OCI-LY3 (cell line): ENCODE measurements at regions not wholly inside any gene's neighbourhood (a gene's known extent, or its start where the extent isn't known, plus 50 kb on each side); places are given as distances from the start of the nearest gene placed in this dataset.

Source experiments
- H2AFZ ChIP-seq: fragments of 200-600, 300-600 bp; shearing (Covaris generic); 2 replicates; pipeline ENCODE4 v1.6.0; 2014; ENCODE audit warnings: antibody characterized with exemption, low read depth, low read length
- H3K27ac ChIP-seq: fragments of 200-600, 300-600 bp; sonication (generic); 2 replicates; pipeline ENCODE4 v1.5.1; 2014; ENCODE audit warnings: mild to moderate bottlenecking, low read length, moderate library complexity, mixed read lengths
- H3K27me3 ChIP-seq: fragments of 200-600, 300-600 bp; sonication (generic); 2 replicates; pipeline ENCODE4 v1.6.1; 2014; ENCODE audit warnings: low read depth, low read length, mixed read lengths
- H3K36me3 ChIP-seq: fragments of 200-600, 300-600 bp; sonication (generic); replicated peaks from 2 replicates; pipeline ENCODE3; 2014; ENCODE audit warnings: low read depth, low read length, mixed read lengths
- H3K4me1 ChIP-seq: fragments of 300-600, 200-600 bp; sonication (generic); 2 replicates; pipeline ENCODE4 v1.6.1; 2014; ENCODE audit warnings: low read length, mixed read lengths
- H3K4me2 ChIP-seq: fragments of 200-600, 300-600 bp; sonication (generic); 2 replicates; pipeline ENCODE4 v1.6.1; 2014; ENCODE audit warnings: low read length, mixed read lengths
- H3K4me3 ChIP-seq: fragments of 300-600, 200-600 bp; sonication (generic); 2 replicates; pipeline ENCODE4 v1.5.1; 2014; ENCODE audit warnings: antibody characterized with exemption, mild to moderate bottlenecking, low read length, moderate library complexity
- H3K79me2 ChIP-seq: fragments of 300-600, 200-600 bp; shearing (Covaris generic); 2 replicates; pipeline ENCODE4 v1.6.1; 2014; ENCODE audit warnings: mild to moderate bottlenecking, low read length, mixed read lengths
- H3K9ac ChIP-seq: fragments of 300-600, 200-600 bp; shearing (Covaris generic); 2 replicates; pipeline ENCODE4 v1.6.0; 2014; ENCODE audit warnings: mild to moderate bottlenecking, low read length, moderate library complexity
- H3K9me3 ChIP-seq: fragments of 200-600, 300-600 bp; shearing (Covaris generic); 2 replicates; pipeline ENCODE4 v1.6.1; 2014; ENCODE audit warnings: low read length, mixed read lengths; ENCODE audit not compliant: insufficient read depth
- H4K20me1 ChIP-seq: fragments of 200-600, 300-600 bp; sonication (generic); 2 replicates; pipeline ENCODE4 v1.6.1; 2016; ENCODE audit warnings: low read length, mixed read lengths; ENCODE audit not compliant: insufficient read depth
- EZH2phosphoT487 ChIP-seq: fragments of 200-600 bp; shearing (Covaris generic); IDR thresholded peaks from 2 replicates; pipeline ENCODE4 v1.6.1; 2018; ENCODE audit warnings: antibody characterized with exemption, mixed run types, low read depth
- TF ChIP-seq, protein P1 (sequence below): fragments of 200-600, 300-600 bp; sonication (generic); IDR thresholded peaks from 2 replicates; pipeline ENCODE4 v1.5.1; 2014; ENCODE audit warnings: antibody characterized with exemption, low read length, low read depth

DNA sequence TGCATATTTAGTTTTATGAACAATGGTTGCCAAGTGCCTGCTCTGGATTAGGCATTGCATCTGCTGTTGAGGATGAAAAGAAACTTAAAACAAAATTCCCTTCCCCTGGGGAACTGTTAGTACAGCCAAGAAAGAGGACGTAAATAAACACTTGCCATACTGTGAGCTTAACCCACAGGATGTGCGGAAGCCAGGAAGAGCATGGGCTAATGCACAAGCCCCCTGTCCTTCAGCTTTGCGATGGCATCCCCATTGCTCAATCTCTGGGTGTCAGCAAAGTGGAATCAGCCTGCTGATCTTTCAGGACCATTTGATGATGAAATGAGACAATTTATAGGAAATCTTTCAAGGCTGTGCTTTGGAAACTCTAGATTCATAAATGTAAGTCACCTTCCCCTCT is 399.9 kb upstream of the IGFBP3 start:
- Histone ChIP-seq H2AFZ (no peak overlapping the region), H3K79me2 (no peaks in the 10 kb centered on the region), H3K4me2 (no peak overlapping the region), H3K9ac (no peak overlapping the region), H3K9me3 (no peaks in the 10 kb centered on the region), H3K36me3 (no peaks in the 10 kb centered on the region), H3K27ac (no peak overlapping the region), H3K27me3 (no peaks in the 10 kb centered on the region), H3K4me3 (no peak overlapping the region), H4K20me1 (no peaks in the 10 kb centered on the region), H3K4me1 (peaks cover 5% of the 10 kb centered on the region)
- TF ChIP-seq EZH2phosphoT487: no peak
- TF ChIP-seq, protein P1, sequence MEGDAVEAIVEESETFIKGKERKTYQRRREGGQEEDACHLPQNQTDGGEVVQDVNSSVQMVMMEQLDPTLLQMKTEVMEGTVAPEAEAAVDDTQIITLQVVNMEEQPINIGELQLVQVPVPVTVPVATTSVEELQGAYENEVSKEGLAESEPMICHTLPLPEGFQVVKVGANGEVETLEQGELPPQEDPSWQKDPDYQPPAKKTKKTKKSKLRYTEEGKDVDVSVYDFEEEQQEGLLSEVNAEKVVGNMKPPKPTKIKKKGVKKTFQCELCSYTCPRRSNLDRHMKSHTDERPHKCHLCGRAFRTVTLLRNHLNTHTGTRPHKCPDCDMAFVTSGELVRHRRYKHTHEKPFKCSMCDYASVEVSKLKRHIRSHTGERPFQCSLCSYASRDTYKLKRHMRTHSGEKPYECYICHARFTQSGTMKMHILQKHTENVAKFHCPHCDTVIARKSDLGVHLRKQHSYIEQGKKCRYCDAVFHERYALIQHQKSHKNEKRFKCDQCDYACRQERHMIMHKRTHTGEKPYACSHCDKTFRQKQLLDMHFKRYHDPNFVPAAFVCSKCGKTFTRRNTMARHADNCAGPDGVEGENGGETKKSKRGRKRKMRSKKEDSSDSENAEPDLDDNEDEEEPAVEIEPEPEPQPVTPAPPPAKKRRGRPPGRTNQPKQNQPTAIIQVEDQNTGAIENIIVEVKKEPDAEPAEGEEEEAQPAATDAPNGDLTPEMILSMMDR: no peak

DNA sequence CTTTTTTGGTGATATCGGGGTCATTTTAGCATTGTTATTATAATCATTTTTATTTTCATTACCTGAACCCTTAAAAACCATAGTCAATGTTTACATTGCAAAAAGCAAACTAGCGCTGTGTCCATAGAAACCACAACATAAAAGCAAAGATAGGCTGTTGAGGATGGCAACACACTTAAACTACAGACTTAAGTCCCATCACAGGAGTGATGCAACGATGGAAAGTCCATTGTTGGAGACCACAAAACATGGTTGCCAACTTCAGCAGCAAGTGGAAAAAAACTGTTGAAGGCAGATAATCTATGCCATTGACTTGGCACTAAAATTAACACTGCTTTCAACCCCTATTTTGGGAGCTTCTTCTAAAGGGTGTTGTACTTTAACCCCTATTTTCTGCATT is 398.8 kb upstream of the IGFBP3 start:
- Histone ChIP-seq H4K20me1 (no peaks in the 10 kb centered on the region), H3K36me3 (no peaks in the 10 kb centered on the region), H3K27me3 (no peaks in the 10 kb centered on the region), H3K4me1 (peaks cover under 1% of the 10 kb centered on the region), H3K9me3 (no peaks in the 10 kb centered on the region), H3K79me2 (no peaks in the 10 kb centered on the region), H2AFZ (no peak overlapping the region), H3K4me3 (no peak overlapping the region), H3K27ac (no peak overlapping the region), H3K4me2 (no peak overlapping the region), H3K9ac (no peak overlapping the region)
- no peak for TF ChIP-seq EZH2phosphoT487
- TF ChIP-seq, protein P1: no peak

DNA sequence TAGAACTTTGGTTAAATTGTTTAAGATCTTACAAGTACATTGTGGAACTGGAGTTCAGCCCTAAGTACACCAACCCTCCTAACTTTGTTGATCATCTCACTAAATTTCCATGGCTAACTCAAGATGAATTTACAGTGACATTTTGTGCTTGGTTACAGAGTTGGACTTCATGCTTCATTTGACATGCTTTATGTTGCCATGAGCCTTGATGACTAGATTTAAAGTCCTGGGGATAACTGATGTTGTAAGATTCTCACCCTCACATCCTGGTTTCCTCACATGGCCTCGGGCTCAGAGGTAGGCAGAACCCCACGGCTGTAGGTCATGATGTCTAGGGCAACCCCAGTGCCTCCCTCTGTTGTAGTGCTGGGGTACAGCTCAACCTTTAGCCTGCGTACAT is 397.2 kb upstream of the IGFBP3 start:
- Histone ChIP-seq H3K36me3 (no peaks in the 10 kb centered on the region), H3K4me2 (no peak overlapping the region), H2AFZ (no peak overlapping the region), H4K20me1 (no peaks in the 10 kb centered on the region), H3K9ac (no peak overlapping the region), H3K4me1 (no peaks in the 10 kb centered on the region), H3K27me3 (no peaks in the 10 kb centered on the region), H3K4me3 (no peak overlapping the region), H3K79me2 (no peaks in the 10 kb centered on the region), H3K27ac (no peak overlapping the region), H3K9me3 (no peaks in the 10 kb centered on the region)
- TF ChIP-seq EZH2phosphoT487: no peak
- TF ChIP-seq, protein P1: no peak

DNA sequence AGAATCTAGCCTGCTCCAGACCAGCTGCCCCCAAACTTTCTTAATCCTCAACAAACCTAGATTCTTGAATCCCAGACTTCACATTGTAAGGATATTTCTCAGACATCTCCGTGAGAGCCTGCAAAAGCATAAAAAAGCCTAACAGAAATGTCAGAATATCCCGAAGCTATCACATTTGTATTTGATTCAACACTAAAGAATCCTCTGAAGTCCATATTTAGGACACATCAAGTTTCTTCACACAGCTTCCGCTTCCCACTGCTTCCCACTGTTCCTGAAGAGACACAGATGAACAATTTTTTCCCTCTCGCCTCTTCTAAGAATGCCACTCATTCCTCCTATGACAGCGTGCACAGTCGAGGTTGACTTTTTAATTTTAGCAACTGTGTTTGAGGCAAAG is 396.2 kb upstream of the IGFBP3 start:
- Histone ChIP-seq H3K27me3 (no peaks in the 10 kb centered on the region), H3K9ac (no peak overlapping the region), H3K4me1 (peaks cover 5% of the 10 kb centered on the region), H3K36me3 (no peaks in the 10 kb centered on the region), H3K9me3 (no peaks in the 10 kb centered on the region), H3K27ac (no peak overlapping the region), H4K20me1 (no peaks in the 10 kb centered on the region), H2AFZ (no peak overlapping the region), H3K4me2 (no peak overlapping the region), H3K79me2 (no peaks in the 10 kb centered on the region), H3K4me3 (no peak overlapping the region)
- TF ChIP-seq, protein P1: no peak
- TF ChIP-seq EZH2phosphoT487: no peak
